Esophagus squamous epithelium (tissue), 4 donors: ENCODE measurements at regions not wholly inside any gene's neighbourhood (a gene's known extent, or its start where the extent isn't known, plus 50 kb on each side); places are given as distances from the start of the nearest gene placed in this dataset.

Experiments used
- POLR2A ChIP-seq, 4 donors: fragments of 450-650 bp; IDR thresholded peaks; one replicate each; pipeline ENCODE4 v1.6.1; 2017; ENCODE audit warnings: antibody characterized with exemption in 4 of 4, mild to moderate bottlenecking in 4 of 4, moderate library complexity in 3 of 4
- TF ChIP-seq, protein P1 (sequence below), 6 experiments: fragments of 450-650 bp in 4 of 6; fragments of 200-600 bp in 2 of 6; sonication (generic) in 2 of 6; IDR thresholded peaks; one replicate each; pipeline ENCODE4 v1.5.1; 2016 to 2019; ENCODE audit warnings: antibody characterized with exemption in 6 of 6, mild to moderate bottlenecking in 4 of 6, moderate library complexity in 4 of 6

DNA sequence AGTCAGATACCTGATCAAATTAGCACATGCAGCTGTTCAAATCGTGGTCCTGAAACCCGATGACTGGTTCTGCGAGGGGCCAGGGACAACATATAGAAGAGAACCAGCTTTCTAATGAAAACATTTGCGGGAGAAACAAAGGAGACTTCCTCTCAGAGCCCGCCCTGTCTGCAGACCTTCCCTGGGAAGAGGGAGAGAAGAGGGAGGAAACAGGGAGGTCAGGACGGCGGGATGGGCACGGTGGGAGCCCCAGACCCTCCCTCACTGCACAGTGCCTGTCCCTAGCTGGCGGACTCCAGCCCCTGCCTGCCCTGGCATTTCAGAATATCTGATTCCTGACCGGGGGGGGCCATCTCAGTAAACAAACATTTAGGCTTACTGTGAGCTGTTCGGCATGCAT, 317.3 kb downstream of the FOXL1 start:
- TF ChIP-seq POLR2A (IDR thresholded peaks at IDR 0.05), result no peak
- TF ChIP-seq, protein P1, sequence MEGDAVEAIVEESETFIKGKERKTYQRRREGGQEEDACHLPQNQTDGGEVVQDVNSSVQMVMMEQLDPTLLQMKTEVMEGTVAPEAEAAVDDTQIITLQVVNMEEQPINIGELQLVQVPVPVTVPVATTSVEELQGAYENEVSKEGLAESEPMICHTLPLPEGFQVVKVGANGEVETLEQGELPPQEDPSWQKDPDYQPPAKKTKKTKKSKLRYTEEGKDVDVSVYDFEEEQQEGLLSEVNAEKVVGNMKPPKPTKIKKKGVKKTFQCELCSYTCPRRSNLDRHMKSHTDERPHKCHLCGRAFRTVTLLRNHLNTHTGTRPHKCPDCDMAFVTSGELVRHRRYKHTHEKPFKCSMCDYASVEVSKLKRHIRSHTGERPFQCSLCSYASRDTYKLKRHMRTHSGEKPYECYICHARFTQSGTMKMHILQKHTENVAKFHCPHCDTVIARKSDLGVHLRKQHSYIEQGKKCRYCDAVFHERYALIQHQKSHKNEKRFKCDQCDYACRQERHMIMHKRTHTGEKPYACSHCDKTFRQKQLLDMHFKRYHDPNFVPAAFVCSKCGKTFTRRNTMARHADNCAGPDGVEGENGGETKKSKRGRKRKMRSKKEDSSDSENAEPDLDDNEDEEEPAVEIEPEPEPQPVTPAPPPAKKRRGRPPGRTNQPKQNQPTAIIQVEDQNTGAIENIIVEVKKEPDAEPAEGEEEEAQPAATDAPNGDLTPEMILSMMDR (IDR thresholded peaks at IDR 0.05), result no peak
